ENCODE measurements at regions not wholly inside any gene's neighbourhood (a gene's known extent, or its start where the extent isn't known, plus 50 kb on each side); places are given as distances from the start of the nearest gene placed in this dataset.
"Not testable (repeated sequence)": the region's sequence is repeated elsewhere in the genome, so short reads cannot be mapped to it uniquely, and the experiment has no call there.

- no peak for DNase-seq (ENCODE audit: low read depth in 2 of 2)
Observed at GRCh38 chr16:60013076-60013475, 1279.0 kb upstream of the GOT2 start.

- DNase-seq (ENCODE audit: low read depth in 2 of 2): no peak
Observed at GRCh38 chr16:60001523-60001922, 1267.4 kb upstream of the GOT2 start.

DNA sequence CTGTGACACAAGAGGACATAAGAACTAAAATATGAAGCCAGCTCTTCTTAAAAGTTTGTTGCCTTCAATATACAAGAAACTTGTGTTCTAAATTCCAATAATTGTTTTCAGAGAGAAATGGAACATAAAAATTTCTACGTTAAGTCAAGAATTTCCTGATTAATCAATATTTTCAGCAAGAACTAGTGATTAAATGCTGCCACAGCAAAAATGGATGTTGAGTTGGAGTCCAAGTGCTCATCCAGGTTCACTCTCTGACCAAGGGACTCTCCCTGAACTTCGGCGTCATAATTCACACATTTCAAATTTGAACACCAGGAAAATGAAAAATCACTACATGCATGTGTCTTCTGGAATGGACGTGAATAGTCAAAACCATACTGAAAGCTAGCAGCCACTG is 1263.6 kb upstream of the GOT2 start:
- DNase-seq (ENCODE audit: low read depth in 2 of 2): no peak

DNA sequence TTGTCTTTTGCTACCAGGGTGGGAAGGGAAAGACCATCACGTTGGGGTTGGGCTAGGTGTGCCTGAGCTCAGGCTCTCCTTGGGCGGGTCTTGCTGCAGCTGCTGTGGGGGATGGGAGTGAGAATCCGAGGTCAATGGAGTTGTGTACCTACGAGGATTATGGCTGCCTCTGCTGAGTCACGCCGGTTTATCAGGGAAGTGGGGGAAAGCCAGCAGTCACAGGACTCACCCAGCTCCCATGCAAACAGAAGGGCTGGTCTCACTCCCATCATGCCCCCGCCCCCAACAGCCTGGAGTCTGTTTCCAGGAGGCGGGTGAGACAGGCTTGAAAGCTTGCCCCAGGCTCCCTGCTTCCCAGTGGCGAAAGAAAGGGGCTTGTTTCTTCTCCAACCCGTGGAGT is 1259.0 kb upstream of the GOT2 start:
- DNase-seq (ENCODE audit: low read depth in 2 of 2): no peak

GRCh38 chr16:59991171-59991570 is 1257.1 kb upstream of the GOT2 start:
- DNase-seq (ENCODE audit: low read depth in 2 of 2): no peak

DNA sequence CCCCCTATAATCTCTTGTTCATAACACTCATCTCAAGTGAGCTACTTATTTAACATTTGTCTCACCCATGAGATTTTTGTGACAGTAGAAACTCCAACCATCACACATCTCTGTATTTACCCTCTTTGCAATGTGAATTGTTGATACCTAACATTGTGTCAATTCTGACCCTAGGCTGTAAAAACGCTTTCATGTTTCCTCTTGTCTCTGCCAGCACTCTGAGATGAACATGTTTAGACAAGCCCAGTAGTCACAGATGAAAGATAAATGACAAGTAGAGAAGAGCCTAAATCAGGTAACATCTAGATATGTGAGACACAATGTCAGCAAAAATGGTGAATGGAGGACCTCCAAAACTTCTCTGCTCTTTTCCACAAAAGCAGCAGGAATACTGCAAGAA is 1254.5 kb upstream of the GOT2 start:
- no peak for DNase-seq (ENCODE audit: low read depth in 2 of 2)

DNA sequence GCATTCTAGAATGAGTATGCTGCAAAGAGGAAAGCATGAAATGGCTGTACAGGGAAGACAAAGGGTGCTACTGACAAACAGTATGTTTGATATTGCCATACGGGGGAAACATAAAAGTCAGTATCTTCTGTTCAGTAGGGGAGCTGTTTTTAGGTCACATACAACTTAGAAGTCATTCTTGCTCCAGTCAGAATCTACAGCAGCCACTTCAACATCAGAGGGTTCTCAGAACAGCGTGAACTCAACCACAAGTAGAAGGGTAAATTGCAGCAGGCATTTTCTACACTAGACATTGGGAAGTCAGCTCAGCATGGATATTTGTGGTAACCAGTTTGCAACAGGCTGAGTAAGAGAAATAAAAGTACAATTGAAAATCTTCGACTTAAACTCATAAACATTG is 1241.8 kb upstream of the GOT2 start:
- DNase-seq (ENCODE audit: low read depth in 2 of 2): no peak

GRCh38 chr16:59973966-59974365 is 1239.8 kb upstream of the GOT2 start:
- no peak for DNase-seq (ENCODE audit: low read depth in 2 of 2)

- DNase-seq (ENCODE audit: low read depth in 2 of 2): no peak
Observed at GRCh38 chr16:59971264-59971663, 1237.1 kb upstream of the GOT2 start.

DNA sequence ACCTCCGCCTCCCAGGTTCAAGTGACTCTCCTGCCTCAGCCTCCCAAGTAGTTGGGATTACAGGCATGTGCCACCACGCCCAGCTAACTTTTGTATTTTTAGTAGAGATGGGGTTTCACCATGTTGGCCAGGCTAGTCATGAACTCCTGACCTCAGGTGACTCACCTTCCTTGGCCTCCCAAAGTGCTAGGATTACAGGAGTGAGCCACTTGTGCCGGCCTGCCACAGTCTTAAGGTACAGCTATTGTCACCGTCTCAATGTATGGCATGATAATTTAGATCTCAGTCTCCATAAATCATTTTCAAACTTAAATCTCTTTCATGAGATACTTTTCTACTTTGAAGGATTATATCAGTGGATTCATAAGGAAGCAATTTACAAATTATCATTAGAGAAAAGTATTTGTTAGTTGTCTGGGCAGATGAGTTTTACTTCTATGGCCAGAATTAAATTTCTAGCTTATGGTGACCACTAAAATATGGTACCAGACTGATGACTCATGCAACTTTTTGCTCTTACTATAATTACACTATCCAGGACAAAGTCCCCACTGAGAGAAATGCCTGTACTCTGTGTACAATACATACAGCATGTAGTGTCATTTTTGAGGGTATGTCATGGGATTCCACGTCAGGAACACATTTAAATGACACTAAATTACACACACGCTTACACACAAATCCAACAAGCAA is 1230.3 kb upstream of the GOT2 start:
- no peak for DNase-seq (ENCODE audit: low read depth in 2 of 2)

- no peak for DNase-seq (ENCODE audit: low read depth in 2 of 2)
Observed at GRCh38 chr16:59959311-59959710, 1225.2 kb upstream of the GOT2 start.

- no peak for DNase-seq (ENCODE audit: low read depth in 2 of 2)
Observed at GRCh38 chr16:59950431-59950830, 1216.3 kb upstream of the GOT2 start.

- not testable (repeated sequence) for DNase-seq (ENCODE audit: low read depth in 2 of 2)
Observed at GRCh38 chr16:59944041-59944440, 1209.9 kb upstream of the GOT2 start.

- DNase-seq (ENCODE audit: low read depth in 2 of 2): no peak
Observed at GRCh38 chr16:59941594-59941993, 1207.5 kb upstream of the GOT2 start.

DNA sequence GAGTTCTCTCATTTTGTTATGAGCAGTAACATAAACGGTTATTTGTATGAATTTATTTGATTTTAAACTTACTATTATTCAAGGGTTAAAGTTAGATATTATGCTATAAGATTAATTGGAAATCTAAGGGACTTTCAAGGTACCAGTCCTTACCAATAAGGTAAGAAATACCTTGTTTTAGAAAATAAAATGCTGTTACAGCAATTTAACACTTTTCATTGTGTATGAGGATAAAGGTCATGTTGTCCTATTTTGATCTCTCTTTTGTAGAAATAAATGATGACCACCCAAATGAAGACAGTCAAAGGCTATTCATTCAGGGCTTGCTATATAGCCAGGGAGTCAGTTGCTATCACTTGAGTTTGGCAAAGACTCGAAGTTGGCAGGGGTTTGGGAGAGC is 1185.9 kb upstream of the GOT2 start:
- DNase-seq (ENCODE audit: low read depth in 2 of 2): no peak

DNA sequence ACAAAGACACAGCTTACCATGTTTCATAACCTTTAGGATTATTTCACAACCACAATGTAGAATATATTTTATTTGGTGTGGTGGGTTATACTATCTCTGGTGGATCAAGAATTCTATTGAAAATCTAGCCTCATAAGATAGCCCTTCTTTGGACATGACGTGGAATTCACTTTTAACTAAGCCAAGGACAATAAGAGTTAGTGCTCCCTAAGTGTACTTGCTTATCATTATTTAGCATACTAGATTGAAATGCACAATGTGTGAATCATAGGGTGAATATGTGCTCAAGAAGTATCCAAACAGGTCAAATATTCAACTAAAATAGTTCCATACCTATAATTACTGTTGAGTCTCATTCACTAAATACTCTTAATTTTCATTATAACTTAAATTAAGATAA is 1179.5 kb upstream of the GOT2 start:
- DNase-seq (ENCODE audit: low read depth in 2 of 2): no peak

DNA sequence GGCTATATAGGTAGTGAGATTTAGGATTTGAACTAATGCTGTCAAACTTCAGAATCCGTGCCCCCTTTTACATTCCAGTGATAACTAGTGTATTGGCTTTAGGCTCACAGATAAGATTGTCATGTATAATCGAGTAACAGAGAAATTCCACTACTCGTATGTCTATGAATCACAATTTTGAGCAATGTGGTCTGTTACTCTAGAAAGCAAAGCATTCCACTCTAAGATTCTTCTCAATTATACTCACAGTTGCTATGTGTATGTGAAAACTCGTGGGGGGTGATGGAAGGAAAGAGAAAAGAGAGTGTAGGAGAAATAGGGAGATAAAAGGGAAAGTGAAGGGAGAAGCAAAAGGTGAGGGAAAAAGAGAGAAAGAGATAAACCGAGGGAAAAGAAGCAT is 1175.1 kb upstream of the GOT2 start:
- no peak for DNase-seq (ENCODE audit: low read depth in 2 of 2)

GRCh38 chr16:59907611-59908010 is 1173.5 kb upstream of the GOT2 start:
- DNase-seq (ENCODE audit: low read depth in 2 of 2): no peak

- DNase-seq (ENCODE audit: low read depth in 2 of 2): no peak
Observed at GRCh38 chr16:59905606-59906005, 1171.5 kb upstream of the GOT2 start.

DNA sequence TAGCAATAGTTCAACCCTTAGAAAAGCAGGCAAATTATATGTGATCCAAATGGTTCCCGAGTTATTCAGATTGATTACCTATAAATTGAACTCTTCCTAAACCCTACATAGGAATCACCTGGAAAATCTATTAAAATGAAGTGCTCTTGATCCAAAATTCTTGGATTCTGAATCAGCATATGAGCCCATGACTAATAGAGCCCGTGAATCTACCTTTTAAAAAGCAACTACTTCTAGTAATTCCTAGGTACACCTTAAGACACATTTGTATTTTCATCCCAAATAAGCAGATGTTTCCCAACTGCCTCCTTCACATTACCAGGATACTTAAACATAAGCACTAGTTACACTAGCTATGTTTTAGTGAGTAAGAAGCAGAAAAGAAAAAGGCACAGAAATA is 1171.0 kb upstream of the GOT2 start:
- DNase-seq (ENCODE audit: low read depth in 2 of 2): no peak

DNA sequence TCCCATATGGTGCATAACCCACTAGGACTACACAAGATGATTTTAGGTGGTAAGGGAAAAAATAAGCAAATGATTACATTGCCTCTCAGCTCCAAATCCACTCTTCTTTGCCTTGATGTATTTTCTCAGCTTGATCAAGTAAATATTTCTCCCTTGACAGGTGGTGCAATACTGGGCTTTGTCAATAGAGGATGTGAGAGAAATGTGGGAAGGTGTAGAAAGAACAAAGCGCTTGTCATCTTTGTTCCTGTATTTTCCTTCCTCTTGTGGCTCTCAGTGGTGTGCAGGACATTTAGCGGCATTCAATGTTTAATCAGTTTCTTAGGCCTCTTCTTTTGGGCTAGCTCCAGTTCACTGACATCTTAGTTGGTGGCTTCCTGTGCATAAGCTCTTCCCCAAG is 1165.8 kb upstream of the GOT2 start:
- no peak for DNase-seq (ENCODE audit: low read depth in 2 of 2)

GRCh38 chr16:59892376-59892775 is 1158.3 kb upstream of the GOT2 start:
- no peak for DNase-seq (ENCODE audit: low read depth in 2 of 2)

- no peak for DNase-seq (ENCODE audit: low read depth in 2 of 2)
Observed at GRCh38 chr16:59887856-59888255, 1153.7 kb upstream of the GOT2 start.

DNA sequence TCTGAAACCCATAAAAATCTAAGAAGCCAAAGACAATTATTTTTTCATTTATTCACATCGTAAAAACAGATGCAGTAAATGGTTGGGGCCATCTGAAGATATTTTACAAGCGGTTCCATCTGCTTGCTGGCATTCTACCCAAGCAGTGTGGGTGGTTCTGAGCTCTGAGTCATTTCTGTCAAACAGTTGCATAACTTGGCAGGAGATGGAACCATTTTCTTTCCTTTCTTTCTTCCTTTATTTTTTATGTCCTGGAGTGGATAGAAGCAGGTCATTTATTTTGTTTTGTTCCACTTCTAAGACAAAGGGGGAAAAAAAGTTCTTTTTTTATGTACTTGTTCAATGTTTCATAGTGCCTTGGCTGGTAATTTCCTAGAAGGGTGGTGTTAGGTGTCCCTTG is 1151.9 kb upstream of the GOT2 start:
- no peak for DNase-seq (ENCODE audit: low read depth in 2 of 2)
